Hepatocyte (in vitro differentiated cells): ENCODE measurements at regions not wholly inside any gene's neighbourhood (a gene's known extent, or its start where the extent isn't known, plus 50 kb on each side); places are given as distances from the start of the nearest gene placed in this dataset.

ENCODE experiments used
- CTCF ChIP-seq: fragments of 200-600 bp; sonication (generic); IDR thresholded peaks from 2 replicates; pipeline ENCODE4 v1.5.1; 2016; ENCODE audit warnings: antibody characterized with exemption, mild to moderate bottlenecking; ENCODE audit not compliant: poor library complexity
- EZH2 ChIP-seq: fragments of 200-600 bp; sonication (generic); IDR thresholded peaks from 2 replicates; pipeline ENCODE4 v1.6.1; 2016; ENCODE audit warnings: antibody characterized with exemption, mild to moderate bottlenecking, borderline replicate concordance
- EZH2phosphoT487 ChIP-seq: fragments of 200-600 bp; sonication (generic); IDR thresholded peaks from one replicate; pipeline ENCODE4 v1.6.1; 2018; ENCODE audit warnings: antibody characterized with exemption, mild to moderate bottlenecking, low read depth, moderate library complexity; ENCODE audit not compliant: unreplicated experiment, severe bottlenecking

GRCh38 chr15:38672814-38673670, 108.4 kb upstream of the RASGRP1 start:
- TF ChIP-seq CTCF = no peak
- TF ChIP-seq EZH2 = no peak
- TF ChIP-seq EZH2phosphoT487 = no peak
